Astrocyte (in vitro differentiated cells and primary cell): ENCODE measurements at regions not wholly inside any gene's neighbourhood (a gene's known extent, or its start where the extent isn't known, plus 50 kb on each side); places are given as distances from the start of the nearest gene placed in this dataset.

Source experiments
- DNase-seq: peaks from one replicate; pipeline ENCODE4 v3.0.0-alpha.2; 2010; ENCODE audit warnings: low read depth
- FAIRE-seq: peaks from 2 replicates; lab custom pipeline; 2011; peaks lifted over from hg19 to GRCh38; lab: Jason Lieb, UNC
- H2AFZ ChIP-seq: 2 replicates; pipeline ENCODE4 v1.6.0; 2012; ENCODE audit warnings: low read depth, low read length, inconsistent platforms
- H3K27ac ChIP-seq: 2 replicates; pipeline ENCODE4 v1.5.1; 2011; ENCODE audit warnings: low read depth, low read length, inconsistent platforms
- H3K27me3 ChIP-seq: 2 replicates; pipeline ENCODE4 v1.6.0; 2011; ENCODE audit warnings: low read length, inconsistent platforms; ENCODE audit not compliant: insufficient read depth
- H3K36me3 ChIP-seq: 2 replicates; pipeline ENCODE4 v1.5.1; 2011; ENCODE audit warnings: low read length, inconsistent platforms; ENCODE audit not compliant: insufficient read depth
- H3K4me1 ChIP-seq: 2 replicates; pipeline ENCODE4 v1.5.1; 2011; ENCODE audit warnings: low read length, inconsistent platforms; ENCODE audit not compliant: insufficient read depth
- H3K4me2 ChIP-seq: 2 replicates; pipeline ENCODE4 v1.6.0; 2012; ENCODE audit warnings: low read length, inconsistent platforms
- H3K4me3 ChIP-seq: 2 replicates; pipeline ENCODE4 v1.5.1; 2011; ENCODE audit warnings: low read depth, mild to moderate bottlenecking, low read length, inconsistent platforms; ENCODE audit not compliant: insufficient read depth
- H3K79me2 ChIP-seq: 2 replicates; pipeline ENCODE4 v1.6.0; 2012; ENCODE audit warnings: mild to moderate bottlenecking, low read length, inconsistent platforms; ENCODE audit not compliant: insufficient read depth
- H3K9ac ChIP-seq: 2 replicates; pipeline ENCODE4 v1.6.0; 2012; ENCODE audit warnings: mild to moderate bottlenecking, low read length, inconsistent platforms
- H3K9me3 ChIP-seq: 2 replicates; pipeline ENCODE4 v1.5.1; 2012; ENCODE audit warnings: low read depth, mild to moderate bottlenecking, low read length, inconsistent platforms; ENCODE audit not compliant: insufficient read depth
- H4K20me1 ChIP-seq: 2 replicates; pipeline ENCODE4 v1.6.0; 2012; ENCODE audit warnings: low read length, inconsistent platforms; ENCODE audit not compliant: insufficient read depth
- H3K27ac Mint-ChIP-seq: one replicate; pipeline ENCODE4 v1.8.0; 2021; ENCODE audit warnings: mild to moderate bottlenecking, mixed read lengths; ENCODE audit not compliant: unreplicated experiment
- H3K27me3 Mint-ChIP-seq: one replicate; pipeline ENCODE4 v1.8.0; 2021; ENCODE audit warnings: low read depth, mixed read lengths; ENCODE audit not compliant: unreplicated experiment
- H3K36me3 Mint-ChIP-seq: one replicate; pipeline ENCODE4 v1.8.0; 2021; ENCODE audit warnings: low read depth, mixed read lengths; ENCODE audit not compliant: unreplicated experiment
- H3K4me1 Mint-ChIP-seq: one replicate; pipeline ENCODE4 v1.8.0; 2021; ENCODE audit warnings: low read depth, mixed read lengths; ENCODE audit not compliant: unreplicated experiment
- H3K4me3 Mint-ChIP-seq: one replicate; pipeline ENCODE4 v1.8.0; 2021; ENCODE audit warnings: mild to moderate bottlenecking, moderate library complexity, mixed read lengths; ENCODE audit not compliant: unreplicated experiment
- H3K9me3 Mint-ChIP-seq: one replicate; pipeline ENCODE4 v1.8.0; 2021; ENCODE audit warnings: mild to moderate bottlenecking, mixed read lengths; ENCODE audit not compliant: unreplicated experiment
- EZH2 ChIP-seq: IDR thresholded peaks from 2 replicates; pipeline ENCODE4 v1.6.1; 2012; ENCODE audit warnings: mild to moderate bottlenecking, low read length, inconsistent platforms; ENCODE audit not compliant: insufficient read depth
- TF ChIP-seq, protein P1 (sequence below): IDR thresholded peaks from 2 replicates; pipeline ENCODE4 v1.5.1; 2011; ENCODE audit warnings: low read depth, mild to moderate bottlenecking, inconsistent platforms, low read length, moderate library complexity; ENCODE audit not compliant: insufficient read depth

DNA sequence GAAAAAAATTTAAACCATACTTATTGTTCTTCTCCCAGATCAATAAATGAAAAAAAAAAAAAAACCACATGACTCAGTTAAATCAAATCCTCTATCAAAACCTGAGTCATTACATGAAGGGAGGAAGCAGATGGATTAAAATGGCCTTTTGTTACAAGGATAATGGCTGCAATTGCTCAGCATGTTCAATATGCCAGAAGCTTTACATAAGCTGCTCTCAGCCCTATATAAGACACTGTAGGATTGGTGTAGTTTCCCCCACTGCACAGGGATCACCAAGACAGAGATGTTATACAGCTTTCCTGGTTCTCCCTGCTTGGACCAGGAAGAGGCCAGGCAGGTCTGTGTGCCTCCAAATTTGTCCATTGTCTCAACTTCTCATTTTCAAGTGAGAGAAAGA is 101.6 kb upstream of the MAP1B start:
- no peaks in the 10 kb centered on the region for H3K9me3 Mint-ChIP-seq

DNA sequence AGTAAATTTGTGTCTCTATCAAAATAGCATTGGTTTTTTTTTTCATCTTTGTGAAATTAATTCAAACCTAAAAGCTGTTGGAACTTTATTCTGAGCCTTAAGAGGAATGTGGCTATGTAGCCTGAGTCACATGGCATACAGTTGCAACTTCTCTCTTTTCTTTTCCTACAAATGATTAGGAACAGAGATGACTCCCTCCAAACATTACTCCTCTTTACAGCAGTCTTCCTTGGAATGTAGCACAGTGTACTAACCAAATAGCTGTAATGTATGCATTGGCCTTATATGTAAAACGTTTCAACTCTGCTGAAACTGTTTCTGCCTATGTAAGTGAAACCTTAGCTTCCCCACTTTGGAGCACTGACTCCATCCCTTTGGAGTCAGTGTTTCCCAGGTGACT is 100.9 kb upstream of the MAP1B start:
- H4K20me1 ChIP-seq = no peaks in the 10 kb centered on the region
- H2AFZ ChIP-seq = no peak overlapping the region
- H3K4me1 ChIP-seq = no peaks in the 10 kb centered on the region
- H3K9me3 Mint-ChIP-seq = no peaks in the 10 kb centered on the region
- peaks cover 8% of the 10 kb centered on the region for H3K4me1 Mint-ChIP-seq
- H3K4me3 ChIP-seq = no peak overlapping the region
- no peaks in the 10 kb centered on the region for H3K36me3 ChIP-seq
- no peaks in the 10 kb centered on the region for H3K27me3 ChIP-seq
- H3K9ac ChIP-seq = no peak overlapping the region
- no peaks in the 10 kb centered on the region for H3K79me2 ChIP-seq
- DNase-seq = no peak
- no peak overlapping the region for H3K4me3 Mint-ChIP-seq
- no peak overlapping the region for H3K27ac Mint-ChIP-seq
- no peak overlapping the region for H3K27ac ChIP-seq
- FAIRE-seq = peak; percentile 56
- H3K4me2 ChIP-seq = no peak overlapping the region
- TF ChIP-seq, protein P1, sequence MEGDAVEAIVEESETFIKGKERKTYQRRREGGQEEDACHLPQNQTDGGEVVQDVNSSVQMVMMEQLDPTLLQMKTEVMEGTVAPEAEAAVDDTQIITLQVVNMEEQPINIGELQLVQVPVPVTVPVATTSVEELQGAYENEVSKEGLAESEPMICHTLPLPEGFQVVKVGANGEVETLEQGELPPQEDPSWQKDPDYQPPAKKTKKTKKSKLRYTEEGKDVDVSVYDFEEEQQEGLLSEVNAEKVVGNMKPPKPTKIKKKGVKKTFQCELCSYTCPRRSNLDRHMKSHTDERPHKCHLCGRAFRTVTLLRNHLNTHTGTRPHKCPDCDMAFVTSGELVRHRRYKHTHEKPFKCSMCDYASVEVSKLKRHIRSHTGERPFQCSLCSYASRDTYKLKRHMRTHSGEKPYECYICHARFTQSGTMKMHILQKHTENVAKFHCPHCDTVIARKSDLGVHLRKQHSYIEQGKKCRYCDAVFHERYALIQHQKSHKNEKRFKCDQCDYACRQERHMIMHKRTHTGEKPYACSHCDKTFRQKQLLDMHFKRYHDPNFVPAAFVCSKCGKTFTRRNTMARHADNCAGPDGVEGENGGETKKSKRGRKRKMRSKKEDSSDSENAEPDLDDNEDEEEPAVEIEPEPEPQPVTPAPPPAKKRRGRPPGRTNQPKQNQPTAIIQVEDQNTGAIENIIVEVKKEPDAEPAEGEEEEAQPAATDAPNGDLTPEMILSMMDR = no peak
- TF ChIP-seq EZH2 = no peak
- peaks cover 3% of the 10 kb centered on the region for H3K27me3 Mint-ChIP-seq
- no peaks in the 10 kb centered on the region for H3K9me3 ChIP-seq
- no peaks in the 10 kb centered on the region for H3K36me3 Mint-ChIP-seq

More for the DNA sequence above, 101.6 kb upstream of the MAP1B start:
- Mint-ChIP-seq H3K36me3 (no peaks in the 10 kb centered on the region), H3K27me3 (peaks cover 4% of the 10 kb centered on the region), H3K27ac (no peak overlapping the region), H3K4me3 (no peak overlapping the region), H3K4me1 (peaks cover 8% of the 10 kb centered on the region)
- H4K20me1 ChIP-seq = no peaks in the 10 kb centered on the region
- no peak overlapping the region for H3K27ac ChIP-seq
- no peaks in the 10 kb centered on the region for H3K27me3 ChIP-seq
- no peak for TF ChIP-seq EZH2
- TF ChIP-seq, protein P1 = no peak
- H3K4me3 ChIP-seq = no peak overlapping the region
- no peaks in the 10 kb centered on the region for H3K36me3 ChIP-seq
- H2AFZ ChIP-seq = no peak overlapping the region
- H3K4me1 ChIP-seq = no peaks in the 10 kb centered on the region
- H3K9me3 ChIP-seq = no peaks in the 10 kb centered on the region
- DNase-seq (no peak), FAIRE-seq (no peak)
- no peak overlapping the region for H3K4me2 ChIP-seq
- H3K79me2 ChIP-seq = no peaks in the 10 kb centered on the region
- H3K9ac ChIP-seq = no peak overlapping the region

DNA sequence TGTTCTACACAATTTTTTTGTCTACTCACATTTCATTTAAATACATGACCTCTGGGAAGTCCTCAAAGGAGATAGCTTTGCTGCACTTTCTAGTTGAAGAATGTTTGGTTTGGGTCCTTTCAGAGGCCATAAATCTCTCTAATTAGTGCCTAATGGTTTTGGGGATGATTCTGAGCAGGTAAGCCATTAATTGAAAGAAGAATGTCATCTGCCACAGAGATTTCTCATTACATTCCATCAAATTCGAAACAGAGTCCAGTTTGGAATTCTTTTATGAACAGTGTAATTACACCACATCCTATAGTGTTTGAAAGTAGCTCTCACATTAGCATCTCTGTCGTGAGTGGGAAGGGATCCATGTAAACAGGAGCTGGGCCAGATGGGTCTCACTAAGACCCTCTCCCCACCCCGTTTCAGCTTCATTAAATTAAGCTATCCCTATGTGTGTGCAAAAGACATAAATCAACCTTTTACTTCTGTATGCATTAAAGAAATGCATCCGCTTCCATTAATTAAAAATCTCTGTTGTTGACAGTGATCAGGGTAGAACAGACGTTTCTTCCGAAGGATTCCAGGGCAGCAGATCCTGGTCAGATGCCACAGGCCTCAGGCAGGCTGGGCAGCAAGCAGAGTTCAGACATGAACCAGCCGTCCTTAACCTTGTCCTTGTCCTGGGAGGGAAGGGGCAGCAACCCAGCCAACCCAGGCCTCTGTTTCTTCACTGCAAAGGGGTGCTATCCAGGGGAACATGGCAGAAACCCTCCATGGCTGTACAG is 99.8 kb upstream of the MAP1B start:
- H3K27ac ChIP-seq = no peak overlapping the region
- no peaks in the 10 kb centered on the region for H3K36me3 ChIP-seq
- no peak overlapping the region for H3K4me2 ChIP-seq
- FAIRE-seq = no peak
- peaks cover 8% of the 10 kb centered on the region for H3K4me1 Mint-ChIP-seq
- H3K9me3 ChIP-seq = no peaks in the 10 kb centered on the region
- H3K4me3 Mint-ChIP-seq = no peak overlapping the region
- no peak overlapping the region for H3K27ac Mint-ChIP-seq
- no peaks in the 10 kb centered on the region for H3K36me3 Mint-ChIP-seq
- no peaks in the 10 kb centered on the region for H3K27me3 ChIP-seq
- H3K27me3 Mint-ChIP-seq = no peaks in the 10 kb centered on the region
- no peak overlapping the region for H2AFZ ChIP-seq
- no peaks in the 10 kb centered on the region for H3K4me1 ChIP-seq
- H3K9ac ChIP-seq = no peak overlapping the region
- H4K20me1 ChIP-seq = no peaks in the 10 kb centered on the region
- no peak for TF ChIP-seq EZH2
- TF ChIP-seq, protein P1 = no peak
- H3K4me3 ChIP-seq = no peak overlapping the region
- DNase-seq = no peak
- no peaks in the 10 kb centered on the region for H3K9me3 Mint-ChIP-seq
- no peaks in the 10 kb centered on the region for H3K79me2 ChIP-seq
